ENCODE measurements at regions not wholly inside any gene's neighbourhood (a gene's known extent, or its start where the extent isn't known, plus 50 kb on each side); places are given as distances from the start of the nearest gene placed in this dataset.

DNA sequence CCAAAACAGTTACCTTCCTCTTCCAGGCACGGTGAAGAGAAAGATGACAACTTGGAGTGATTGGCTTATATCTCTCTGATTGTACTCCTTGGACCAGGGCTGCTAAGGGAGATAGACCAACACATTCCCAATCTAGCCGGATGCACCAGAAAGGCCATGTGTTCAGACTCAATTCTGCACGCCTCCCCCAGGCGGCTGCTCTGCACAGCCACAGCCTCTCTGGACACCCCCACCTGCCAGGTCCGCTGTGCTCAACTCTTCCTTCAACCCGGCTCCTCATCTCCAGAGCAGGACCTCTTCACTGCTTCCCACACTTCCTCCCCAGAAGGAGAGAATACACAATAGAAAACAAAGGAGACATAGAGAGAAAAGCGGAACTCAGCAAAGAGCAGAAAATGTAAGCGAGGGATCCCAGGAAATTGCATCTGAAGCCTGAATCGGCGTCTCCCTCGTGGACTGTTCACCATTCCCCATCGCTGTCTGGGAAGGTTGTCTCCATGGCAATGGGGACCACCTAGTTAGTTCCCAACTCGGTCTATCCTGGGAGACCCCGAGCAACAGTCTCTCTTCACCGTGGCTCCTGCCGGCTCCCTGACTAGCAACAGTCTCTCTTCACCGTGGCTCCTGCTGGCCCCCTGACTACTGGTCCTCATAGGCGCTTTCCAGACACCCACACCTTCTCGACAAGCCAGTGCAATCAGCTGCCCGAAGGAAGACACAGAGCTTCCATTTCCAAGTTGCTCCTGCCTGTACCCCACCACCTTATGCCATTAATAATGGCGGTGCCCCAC is 361.7 kb upstream of the MYT1L start:
- Histone ChIP-seq H3K9me3 (no peaks in the 10 kb centered on the region), H3K4me3 (ENCODE audit: low read depth, low read length) (no peak overlapping the region), H3K4me1 (no peaks in the 10 kb centered on the region), H3K36me3 (no peaks in the 10 kb centered on the region), H3K27me3 (no peaks in the 10 kb centered on the region)
- no peak for DNase-seq
- TF ChIP-seq, protein P1, sequence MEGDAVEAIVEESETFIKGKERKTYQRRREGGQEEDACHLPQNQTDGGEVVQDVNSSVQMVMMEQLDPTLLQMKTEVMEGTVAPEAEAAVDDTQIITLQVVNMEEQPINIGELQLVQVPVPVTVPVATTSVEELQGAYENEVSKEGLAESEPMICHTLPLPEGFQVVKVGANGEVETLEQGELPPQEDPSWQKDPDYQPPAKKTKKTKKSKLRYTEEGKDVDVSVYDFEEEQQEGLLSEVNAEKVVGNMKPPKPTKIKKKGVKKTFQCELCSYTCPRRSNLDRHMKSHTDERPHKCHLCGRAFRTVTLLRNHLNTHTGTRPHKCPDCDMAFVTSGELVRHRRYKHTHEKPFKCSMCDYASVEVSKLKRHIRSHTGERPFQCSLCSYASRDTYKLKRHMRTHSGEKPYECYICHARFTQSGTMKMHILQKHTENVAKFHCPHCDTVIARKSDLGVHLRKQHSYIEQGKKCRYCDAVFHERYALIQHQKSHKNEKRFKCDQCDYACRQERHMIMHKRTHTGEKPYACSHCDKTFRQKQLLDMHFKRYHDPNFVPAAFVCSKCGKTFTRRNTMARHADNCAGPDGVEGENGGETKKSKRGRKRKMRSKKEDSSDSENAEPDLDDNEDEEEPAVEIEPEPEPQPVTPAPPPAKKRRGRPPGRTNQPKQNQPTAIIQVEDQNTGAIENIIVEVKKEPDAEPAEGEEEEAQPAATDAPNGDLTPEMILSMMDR (IDR thresholded peaks at IDR 0.05; ENCODE audit: low read depth, low read length), result no peak

DNA sequence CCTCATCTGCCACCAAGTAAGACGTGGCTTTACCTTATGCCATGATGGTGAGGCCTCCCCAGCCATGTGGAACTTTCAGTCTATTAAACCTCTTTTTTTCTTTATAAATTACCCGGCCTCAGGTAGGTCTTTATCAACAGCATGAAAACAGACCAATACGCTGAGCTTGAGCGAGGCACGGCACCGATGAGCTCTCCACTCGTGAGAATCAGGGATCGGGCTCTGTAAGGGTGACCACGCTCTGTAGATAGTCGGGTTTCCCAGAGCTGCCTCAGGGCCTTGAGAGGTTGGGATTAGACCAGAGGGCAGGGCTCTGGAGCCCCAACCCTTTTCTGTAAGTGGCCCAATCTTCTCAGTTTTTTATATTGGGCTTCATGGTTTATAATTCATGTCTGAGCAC is 360.3 kb upstream of the MYT1L start:
- Histone ChIP-seq H3K36me3 (no peaks in the 10 kb centered on the region), H3K9me3 (no peaks in the 10 kb centered on the region), H3K27me3 (no peaks in the 10 kb centered on the region), H3K4me3 (ENCODE audit: low read depth, low read length) (no peak overlapping the region), H3K4me1 (no peaks in the 10 kb centered on the region)
- TF ChIP-seq, protein P1 (IDR thresholded peaks at IDR 0.05; ENCODE audit: low read depth, low read length), result no peak
- no peak for DNase-seq

DNA sequence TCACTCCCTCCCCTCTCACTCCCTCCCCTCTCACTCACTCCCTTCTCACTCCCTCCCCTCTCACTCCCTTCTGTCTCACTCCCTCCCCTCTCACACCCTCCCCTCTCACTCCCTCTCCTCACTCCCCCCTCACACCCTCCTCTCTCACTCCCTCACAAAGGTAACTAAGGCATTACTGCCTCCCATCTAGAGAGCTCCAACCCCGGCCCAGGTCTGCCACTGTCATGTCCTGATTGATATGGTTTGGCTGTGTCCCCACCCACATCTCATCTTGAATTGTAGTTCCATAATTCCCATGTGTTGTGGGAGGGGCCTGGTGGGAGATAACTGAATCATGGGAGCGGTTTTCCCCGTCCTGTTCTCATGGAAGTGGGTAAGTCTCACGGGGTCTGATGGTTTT is 359.9 kb upstream of the MYT1L start:
- H3K27me3 ChIP-seq, result no peaks in the 10 kb centered on the region
- H3K4me3 ChIP-seq (ENCODE audit: low read depth, low read length), result no peak overlapping the region
- TF ChIP-seq, protein P1 (IDR thresholded peaks at IDR 0.05; ENCODE audit: low read depth, low read length), result no peak
- no peaks in the 10 kb centered on the region for H3K9me3 ChIP-seq
- no peaks in the 10 kb centered on the region for H3K4me1 ChIP-seq
- no peak for DNase-seq
- no peaks in the 10 kb centered on the region for H3K36me3 ChIP-seq

DNA sequence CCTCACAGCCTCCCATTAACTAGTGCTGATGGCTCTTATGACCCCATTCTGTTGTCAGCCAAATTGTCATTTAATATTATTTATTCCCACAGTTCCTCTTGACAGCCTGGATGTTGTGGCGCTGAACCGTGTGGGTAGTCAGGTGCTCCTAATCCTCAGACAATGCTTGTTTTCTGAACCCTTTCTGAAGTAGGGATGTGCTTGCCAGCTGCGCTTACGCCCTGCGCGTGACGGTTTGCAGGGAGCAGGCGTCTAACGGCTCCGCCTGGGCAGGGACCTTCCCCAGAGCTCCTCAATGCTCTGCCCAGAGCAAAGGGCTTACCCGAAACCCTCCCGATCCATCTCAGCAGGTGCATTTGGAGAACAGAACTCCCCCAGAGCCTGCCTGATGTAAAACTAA is 358.2 kb upstream of the MYT1L start:
- no peak for DNase-seq
- no peaks in the 10 kb centered on the region for H3K36me3 ChIP-seq

DNA sequence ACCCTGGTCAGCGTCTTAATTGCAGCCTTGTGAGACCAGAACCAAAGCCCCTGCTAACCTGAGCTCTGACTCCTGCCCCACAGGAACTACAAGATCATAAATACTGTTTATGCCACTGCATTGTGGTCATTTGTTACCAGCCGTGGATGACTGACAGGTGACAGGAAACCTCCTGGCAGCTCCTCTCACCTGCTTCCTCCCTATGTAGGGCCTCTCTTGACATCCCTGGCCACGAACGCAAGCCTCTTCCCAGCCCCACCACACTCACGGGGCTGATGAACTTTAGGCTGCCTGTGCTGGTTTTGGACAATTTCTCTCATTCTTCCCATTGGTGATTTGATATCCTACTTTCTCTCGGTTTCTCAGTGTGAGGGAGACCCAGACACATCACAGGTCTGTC is 357.2 kb upstream of the MYT1L start:
- Histone ChIP-seq H3K4me1 (no peaks in the 10 kb centered on the region), H3K36me3 (no peaks in the 10 kb centered on the region), H3K4me3 (ENCODE audit: low read depth, low read length) (no peak overlapping the region), H3K27me3 (no peaks in the 10 kb centered on the region), H3K9me3 (no peaks in the 10 kb centered on the region)
- TF ChIP-seq, protein P1 (IDR thresholded peaks at IDR 0.05; ENCODE audit: low read depth, low read length), result no peak
- no peak for DNase-seq

More for the DNA sequence above, 358.2 kb upstream of the MYT1L start:
- Histone ChIP-seq H3K9me3 (no peaks in the 10 kb centered on the region), H3K27me3 (no peaks in the 10 kb centered on the region), H3K4me3 (ENCODE audit: low read depth, low read length) (no peak overlapping the region), H3K4me1 (no peaks in the 10 kb centered on the region)
- TF ChIP-seq, protein P1 (IDR thresholded peaks at IDR 0.05; ENCODE audit: low read depth, low read length), result no peak

DNA sequence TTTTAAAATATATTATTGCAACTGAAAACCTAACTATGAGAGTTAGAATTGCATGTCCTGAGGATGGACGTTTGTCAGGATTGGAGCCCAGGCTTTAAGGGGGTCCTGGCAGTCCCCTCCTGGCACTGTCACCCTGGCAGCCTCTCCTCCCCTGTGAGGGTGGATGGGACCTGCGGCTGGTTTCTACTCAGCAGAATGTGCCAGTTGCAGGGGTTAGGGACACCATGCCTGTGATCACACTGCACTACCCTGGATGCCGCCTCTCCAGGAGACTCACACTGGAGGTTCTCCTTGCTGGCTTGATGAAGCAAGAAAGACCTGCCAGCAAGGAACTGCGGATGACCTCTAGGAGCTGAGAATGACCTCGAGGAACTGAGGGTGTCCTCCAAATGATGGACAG is 356.7 kb upstream of the MYT1L start:
- TF ChIP-seq, protein P1 (IDR thresholded peaks at IDR 0.05; ENCODE audit: low read depth, low read length), result no peak
- DNase-seq, result no peak
- no peaks in the 10 kb centered on the region for H3K9me3 ChIP-seq
- H3K27me3 ChIP-seq, result no peaks in the 10 kb centered on the region
- no peaks in the 10 kb centered on the region for H3K36me3 ChIP-seq
- H3K4me1 ChIP-seq, result no peaks in the 10 kb centered on the region
- H3K4me3 ChIP-seq (ENCODE audit: low read depth, low read length), result no peak overlapping the region

Data from BE2C (cell line).